DND-41 (cell line): ENCODE measurements at regions not wholly inside any gene's neighbourhood (a gene's known extent, or its start where the extent isn't known, plus 50 kb on each side); places are given as distances from the start of the nearest gene placed in this dataset.

Experiments
- ATAC-seq: fragments of 200-7000 bp; cut with Tn5 transposase; 3 replicates; pipeline ENCODE4 v1.9.1; 2021; ENCODE audit warnings: low read depth; ENCODE audit not compliant: insufficient read depth
- DNase-seq: peaks from one replicate; pipeline ENCODE4 v3.0.0-alpha.2; 2020
- H2AFZ ChIP-seq: 2 replicates; pipeline ENCODE4 v1.6.0; 2012; ENCODE audit warnings: low read depth, low read length
- H3K27ac ChIP-seq: 2 replicates; pipeline ENCODE4 v1.5.1; 2012; ENCODE audit warnings: low read length, inconsistent platforms
- H3K27me3 ChIP-seq: fragments of 200-600 bp; sonication (generic); 2 replicates; pipeline ENCODE4 v1.6.0; 2012; ENCODE audit warnings: low read length, mild to moderate bottlenecking, inconsistent platforms; ENCODE audit not compliant: insufficient read depth, poor library complexity
- H3K36me3 ChIP-seq: 2 replicates; pipeline ENCODE4 v1.5.1; 2012; ENCODE audit warnings: low read length, inconsistent platforms; ENCODE audit not compliant: insufficient read depth
- H3K4me1 ChIP-seq: 2 replicates; pipeline ENCODE4 v1.5.1; 2012; ENCODE audit warnings: mild to moderate bottlenecking, low read length; ENCODE audit not compliant: insufficient read depth
- H3K4me2 ChIP-seq: 2 replicates; pipeline ENCODE4 v1.6.0; 2012; ENCODE audit warnings: mild to moderate bottlenecking, moderate library complexity, low read length, inconsistent platforms; ENCODE audit not compliant: insufficient read depth
- H3K4me3 ChIP-seq, 2 experiments: fragments of 200-600 bp in 1 of 2; shearing (Covaris generic) in 1 of 2; 2 replicates each; pipeline ENCODE4 v1.5.1; 2012 to 2016; ENCODE audit warnings: inconsistent platforms in 2 of 2, low read length in 2 of 2, mild to moderate bottlenecking in 2 of 2, low read depth in 1 of 2, moderate library complexity in 1 of 2
- H3K79me2 ChIP-seq: 2 replicates; pipeline ENCODE4 v1.6.0; 2012; ENCODE audit warnings: low read length, inconsistent platforms; ENCODE audit not compliant: insufficient read depth
- H3K9ac ChIP-seq: 2 replicates; pipeline ENCODE4 v1.6.0; 2012; ENCODE audit warnings: low read depth, mild to moderate bottlenecking, inconsistent platforms, low read length, moderate library complexity
- H3K9me3 ChIP-seq: 2 replicates; pipeline ENCODE4 v1.5.1; 2012; ENCODE audit warnings: low read length, moderate library complexity, mild to moderate bottlenecking, inconsistent platforms; ENCODE audit not compliant: insufficient read depth, severe bottlenecking
- H4K20me1 ChIP-seq: 2 replicates; pipeline ENCODE4 v1.6.0; 2012; ENCODE audit warnings: low read length; ENCODE audit not compliant: insufficient read depth
- EZH2 ChIP-seq: IDR thresholded peaks from 3 replicates; pipeline ENCODE4 v1.6.1; 2012; ENCODE audit warnings: borderline replicate concordance, low read depth, mild to moderate bottlenecking, moderate library complexity, low read length, inconsistent platforms; ENCODE audit not compliant: severe bottlenecking
- TF ChIP-seq, protein P1 (sequence below): IDR thresholded peaks from 2 replicates; pipeline ENCODE4 v1.5.1; 2012; ENCODE audit warnings: borderline replicate concordance, low read length, moderate library complexity, mild to moderate bottlenecking; ENCODE audit not compliant: poor library complexity, severe bottlenecking; ENCODE audit errors: extremely low read depth

DNA sequence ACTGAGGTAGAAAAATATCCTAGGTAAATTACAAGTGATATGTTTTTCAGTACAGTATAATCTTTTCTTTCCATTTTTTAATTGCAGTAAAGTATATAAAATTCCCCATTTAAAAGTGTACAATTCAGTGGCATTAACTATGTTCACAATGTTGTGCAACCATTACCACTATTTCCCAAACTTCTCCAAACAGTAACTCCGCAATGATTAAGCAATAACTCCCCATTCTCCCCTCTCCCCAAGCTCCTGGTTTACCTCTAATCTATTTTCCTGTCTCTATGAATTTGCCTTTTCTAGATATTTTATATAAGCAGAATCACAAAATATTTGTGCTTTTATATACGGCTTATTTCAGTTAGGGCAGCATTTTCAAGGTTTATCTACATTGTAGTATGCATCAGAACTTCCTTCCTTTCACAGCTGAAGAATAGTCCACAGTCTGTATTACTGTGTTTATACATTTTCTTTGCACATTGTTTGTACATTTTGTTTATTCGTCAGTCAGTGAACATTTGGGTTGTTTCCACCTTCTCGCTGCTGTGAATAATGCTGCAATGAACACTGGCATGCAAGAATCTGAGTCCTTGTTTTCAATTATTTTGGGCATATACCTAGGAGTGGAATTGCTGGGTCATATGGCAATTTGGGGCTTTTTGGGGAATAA is 110.7 kb downstream of the RPL27A start:
- ATAC-seq (no peak), DNase-seq (no peak)
- no peak overlapping the region for H3K4me2 ChIP-seq
- H3K4me1 ChIP-seq = no peaks in the 10 kb centered on the region
- no peaks in the 10 kb centered on the region for H3K9me3 ChIP-seq
- H3K27ac ChIP-seq = no peak overlapping the region
- no peaks in the 10 kb centered on the region for H3K36me3 ChIP-seq
- no peak overlapping the region for H3K4me3 ChIP-seq
- no peaks in the 10 kb centered on the region; the same call in 1 of the 2 replicates for H4K20me1 ChIP-seq
- peaks cover 3% of the 10 kb centered on the region for H3K27me3 ChIP-seq
- no peak overlapping the region for H2AFZ ChIP-seq
- H3K79me2 ChIP-seq = no peaks in the 10 kb centered on the region
- TF ChIP-seq EZH2 = no peak
- TF ChIP-seq, protein P1, sequence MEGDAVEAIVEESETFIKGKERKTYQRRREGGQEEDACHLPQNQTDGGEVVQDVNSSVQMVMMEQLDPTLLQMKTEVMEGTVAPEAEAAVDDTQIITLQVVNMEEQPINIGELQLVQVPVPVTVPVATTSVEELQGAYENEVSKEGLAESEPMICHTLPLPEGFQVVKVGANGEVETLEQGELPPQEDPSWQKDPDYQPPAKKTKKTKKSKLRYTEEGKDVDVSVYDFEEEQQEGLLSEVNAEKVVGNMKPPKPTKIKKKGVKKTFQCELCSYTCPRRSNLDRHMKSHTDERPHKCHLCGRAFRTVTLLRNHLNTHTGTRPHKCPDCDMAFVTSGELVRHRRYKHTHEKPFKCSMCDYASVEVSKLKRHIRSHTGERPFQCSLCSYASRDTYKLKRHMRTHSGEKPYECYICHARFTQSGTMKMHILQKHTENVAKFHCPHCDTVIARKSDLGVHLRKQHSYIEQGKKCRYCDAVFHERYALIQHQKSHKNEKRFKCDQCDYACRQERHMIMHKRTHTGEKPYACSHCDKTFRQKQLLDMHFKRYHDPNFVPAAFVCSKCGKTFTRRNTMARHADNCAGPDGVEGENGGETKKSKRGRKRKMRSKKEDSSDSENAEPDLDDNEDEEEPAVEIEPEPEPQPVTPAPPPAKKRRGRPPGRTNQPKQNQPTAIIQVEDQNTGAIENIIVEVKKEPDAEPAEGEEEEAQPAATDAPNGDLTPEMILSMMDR = no peak
- H3K9ac ChIP-seq = no peak overlapping the region

DNA sequence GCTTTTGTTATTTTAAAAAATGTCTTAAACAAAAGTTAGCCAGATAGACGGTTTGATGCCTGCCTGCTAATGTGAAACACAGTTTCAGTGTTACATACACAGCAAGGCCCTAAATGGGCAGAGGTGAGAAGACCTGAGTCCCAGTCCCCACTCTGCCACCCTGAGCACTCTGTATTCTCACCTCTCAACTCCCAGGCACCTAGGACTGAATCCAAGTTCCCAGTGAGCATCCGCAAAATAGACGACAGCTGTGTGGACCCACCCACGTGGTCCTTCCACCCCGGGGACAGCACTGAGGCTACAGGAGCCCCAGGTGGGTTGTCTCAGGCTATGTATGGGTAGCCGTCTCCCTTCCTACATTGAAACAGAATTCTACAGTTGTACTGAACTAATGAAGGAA is 111.5 kb downstream of the RPL27A start:
- Histone ChIP-seq H3K9me3 (no peaks in the 10 kb centered on the region), H3K79me2 (no peaks in the 10 kb centered on the region), H3K4me1 (no peaks in the 10 kb centered on the region), H2AFZ (no peak overlapping the region), H3K9ac (no peak overlapping the region), H4K20me1 (no peaks in the 10 kb centered on the region; the same call in 1 of the 2 replicates), H3K36me3 (no peaks in the 10 kb centered on the region), H3K4me2 (no peak overlapping the region), H3K27me3 (peaks cover 3% of the 10 kb centered on the region), H3K27ac (no peak overlapping the region), H3K4me3 (no peak overlapping the region)
- ATAC-seq (no peak), DNase-seq (no peak)
- TF ChIP-seq, protein P1 = no peak
- TF ChIP-seq EZH2 = no peak

DNA sequence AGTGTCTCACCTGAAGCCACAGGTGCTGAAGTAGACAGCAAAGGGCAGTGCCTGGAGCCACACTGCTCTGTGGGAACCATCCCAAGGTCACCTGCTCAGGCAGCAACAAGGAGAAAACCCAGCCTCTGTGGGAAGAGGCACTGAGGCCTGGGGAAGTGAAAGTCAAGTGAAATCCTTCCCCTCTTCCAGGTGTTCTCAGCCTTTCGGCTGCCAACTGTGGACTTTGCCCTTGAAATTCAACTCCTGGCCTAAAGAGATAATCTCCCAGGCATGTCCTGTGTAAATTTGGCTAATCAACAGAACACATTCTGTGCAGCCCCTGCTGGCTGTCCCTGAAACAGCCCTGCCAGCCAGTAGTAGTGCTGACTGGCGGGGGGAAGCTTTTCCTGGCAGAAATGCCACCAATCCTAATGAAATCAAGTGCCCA is 112.1 kb downstream of the RPL27A start:
- Histone ChIP-seq H3K79me2 (no peaks in the 10 kb centered on the region), H3K4me2 (no peak overlapping the region), H4K20me1 (no peaks in the 10 kb centered on the region; the same call in 1 of the 2 replicates), H3K36me3 (no peaks in the 10 kb centered on the region), H3K4me3 (no peak overlapping the region), H3K27me3 (peaks cover 3% of the 10 kb centered on the region), H3K9ac (no peak overlapping the region), H2AFZ (no peak overlapping the region), H3K4me1 (no peaks in the 10 kb centered on the region), H3K27ac (no peak overlapping the region), H3K9me3 (no peaks in the 10 kb centered on the region)
- DNase-seq (no peak), ATAC-seq (peak; percentile 50; the same call in 2 of the 3 replicates)
- TF ChIP-seq EZH2 = no peak
- TF ChIP-seq, protein P1 = peak; percentile 36
